CD4-positive, alpha-beta T cell (primary cell): ENCODE measurements at regions not wholly inside any gene's neighbourhood (a gene's known extent, or its start where the extent isn't known, plus 50 kb on each side); places are given as distances from the start of the nearest gene placed in this dataset.
"Not testable (repeated sequence)": the region's sequence is repeated elsewhere in the genome, so short reads cannot be mapped to it uniquely, and the experiment has no call there.

Experiments
- ATAC-seq: fragments of 200-7000 bp; cut with Tn5 transposase; one replicate; pipeline ENCODE4 v1.10.0; 2022; ENCODE audit warnings: mild to moderate bottlenecking; ENCODE audit not compliant: poor library complexity
- CTCF ChIA-PET: fragments of 350-600 bp; sonication (Branson Sonifier 250); formaldehyde crosslinking; loops from one replicate; lab custom pipeline; 2021; ENCODE audit warnings: antibody characterized with exemption, inconsistent platforms; lab: Charles Lee
- POLR2A ChIA-PET: fragments of 350-600 bp; sonication (Branson Sonifier 250); formaldehyde crosslinking; loops from one replicate; lab custom pipeline; 2021; ENCODE audit warnings: antibody characterized with exemption, inconsistent platforms; lab: Charles Lee
- DNase-seq, 14 experiments: peaks; one replicate each; pipeline ENCODE4 v3.0.0-alpha.2; 2013 to 2020; ENCODE audit warnings: mixed read lengths in 2 of 14
- H3K27ac ChIP-seq, 2 donors: one replicate each; pipeline versions ENCODE4 v1.5.1 to v1.7.0; 2013; ENCODE audit warnings: low read length in 2 of 2, low read depth in 1 of 2, mild to moderate bottlenecking in 1 of 2
- H3K27me3 ChIP-seq, 2 experiments: 1 replicate in 1 of 2; 2 replicates in 1 of 2; pipeline versions ENCODE4 v1.6.1 to v1.7.0; 2013; ENCODE audit warnings: low read length in 2 of 2, control low read depth in 1 of 2, mild to moderate bottlenecking in 1 of 2, moderate library complexity in 1 of 2; ENCODE audit not compliant: insufficient read depth in 2 of 2, control insufficient read depth in 1 of 2
- H3K36me3 ChIP-seq: one replicate; pipeline ENCODE4 v1.6.1; 2013; ENCODE audit warnings: low read length, control low read depth; ENCODE audit not compliant: insufficient read depth
- H3K4me1 ChIP-seq: one replicate; pipeline ENCODE4 v1.6.1; 2013; ENCODE audit warnings: low read length, control low read depth; ENCODE audit not compliant: insufficient read depth
- H3K4me3 ChIP-seq: one replicate; pipeline ENCODE4 v1.5.1; 2013; ENCODE audit warnings: mild to moderate bottlenecking, low read length, moderate library complexity
- H3K9me3 ChIP-seq, 2 experiments: 1 replicate in 1 of 2; 2 replicates in 1 of 2; pipeline versions ENCODE4 v1.6.1 to v1.7.0; 2013; ENCODE audit warnings: low read length in 2 of 2, mild to moderate bottlenecking in 2 of 2, control low read depth in 1 of 2, moderate library complexity in 1 of 2; ENCODE audit not compliant: control insufficient read depth in 1 of 2, insufficient read depth in 1 of 2
- H3K27ac Mint-ChIP-seq: one replicate; pipeline ENCODE4 v1.8.0; 2020; ENCODE audit warnings: mixed read lengths
- H3K27me3 Mint-ChIP-seq: one replicate; pipeline ENCODE4 v1.8.0; 2021; ENCODE audit warnings: mixed read lengths
- H3K36me3 Mint-ChIP-seq: one replicate; pipeline ENCODE4 v1.8.0; 2021; ENCODE audit warnings: low read depth, mixed read lengths
- H3K4me1 Mint-ChIP-seq: one replicate; pipeline ENCODE4 v1.8.0; 2021; ENCODE audit warnings: low read depth, mixed read lengths
- H3K4me3 Mint-ChIP-seq: one replicate; pipeline ENCODE4 v1.8.0; 2020; ENCODE audit warnings: mild to moderate bottlenecking, mixed read lengths
- H3K9me3 Mint-ChIP-seq: one replicate; pipeline ENCODE4 v1.8.0; 2020; ENCODE audit warnings: mixed read lengths
- CTCF ChIP-seq: fragments of 200-600 bp; IDR thresholded peaks from one replicate; pipeline ENCODE4 v1.8.0; 2022; ENCODE audit warnings: antibody characterized with exemption, mild to moderate bottlenecking
- intact Hi-C, 2 experiments: fragments of 100-400 bp; cut with DNase I in 1 of 2; cut with micrococcal nuclease in 1 of 2; formaldehyde crosslinking; loops; one replicate each; pipeline versions ENCODE4 v1.15.1 to v1.9.0; 2023 to 2025; cut with DNase I, micrococcal nuclease

GRCh38 chr4:124121461-124121971 lies 591.0 kb downstream of the ANKRD50 start:
- Mint-ChIP-seq H3K9me3 (peaks cover 2% of the 10 kb centered on the region), H3K4me3 (no peak overlapping the region), H3K27me3 (no peaks in the 10 kb centered on the region), H3K27ac (no peak overlapping the region), H3K4me1 (no peaks in the 10 kb centered on the region), H3K36me3 (no peaks in the 10 kb centered on the region)
- H3K36me3 ChIP-seq = no peaks in the 10 kb centered on the region
- H3K4me1 ChIP-seq = no peaks in the 10 kb centered on the region
- H3K4me3 ChIP-seq = no peak overlapping the region
- H3K27me3 ChIP-seq = no peaks in the 10 kb centered on the region
- no peak for ATAC-seq
- intact Hi-C loops = no loop called here
- H3K27ac ChIP-seq = no peak overlapping the region
- CTCF ChIA-PET = no interaction called here
- TF ChIP-seq CTCF = no peak
- POLR2A ChIA-PET = no interaction called here
- H3K9me3 ChIP-seq = no peaks in the 10 kb centered on the region
- DNase-seq = no peak

- no peak overlapping the region for H3K4me3 ChIP-seq
- no peak overlapping the region for H3K27ac ChIP-seq
- H3K27me3 Mint-ChIP-seq = no peaks in the 10 kb centered on the region
- no peaks in the 10 kb centered on the region for H3K27me3 ChIP-seq
- intact Hi-C loops = no loop called here
- H3K36me3 ChIP-seq = no peaks in the 10 kb centered on the region
- H3K36me3 Mint-ChIP-seq = no peaks in the 10 kb centered on the region
- H3K9me3 Mint-ChIP-seq = peaks cover 2% of the 10 kb centered on the region
- no peaks in the 10 kb centered on the region for H3K4me1 Mint-ChIP-seq
- no peak overlapping the region for H3K27ac Mint-ChIP-seq
- no peaks in the 10 kb centered on the region for H3K4me1 ChIP-seq
- no peak overlapping the region for H3K4me3 Mint-ChIP-seq
- DNase-seq = no peak
- ChIA-PET POLR2A (interaction anchor here (0.6 kb wide), 1 partner anchor 134 kb away, joined by 3 read pairs; no protein-coding TSS in a partner anchor), CTCF (no interaction called here)
- H3K9me3 ChIP-seq = no peaks in the 10 kb centered on the region
- no peak for TF ChIP-seq CTCF
- ATAC-seq = no peak
These were observed 589.4 kb downstream of the ANKRD50 start for GRCh38 chr4:124123181-124123580.

- TF ChIP-seq CTCF = no peak
- H3K9me3 Mint-ChIP-seq = peaks cover 2% of the 10 kb centered on the region
- no peak overlapping the region for H3K27ac Mint-ChIP-seq
- ATAC-seq (no peak), DNase-seq (no peak)
- Histone ChIP-seq H3K27me3 (no peaks in the 10 kb centered on the region), H3K36me3 (no peaks in the 10 kb centered on the region), H3K4me1 (no peaks in the 10 kb centered on the region), H3K9me3 (no peaks in the 10 kb centered on the region), H3K27ac (no peak overlapping the region), H3K4me3 (no peak overlapping the region)
- CTCF ChIA-PET = no interaction called here
- POLR2A ChIA-PET = interaction anchor here (0.6 kb wide), 1 partner anchor 134 kb away, joined by 3 read pairs; no protein-coding TSS in a partner anchor
- intact Hi-C loops = no loop called here
- H3K27me3 Mint-ChIP-seq = no peaks in the 10 kb centered on the region
- no peak overlapping the region for H3K4me3 Mint-ChIP-seq
- no peaks in the 10 kb centered on the region for H3K4me1 Mint-ChIP-seq
- no peaks in the 10 kb centered on the region for H3K36me3 Mint-ChIP-seq
These were observed 588.8 kb downstream of the ANKRD50 start for GRCh38 chr4:124123721-124124120.

- H3K9me3 ChIP-seq, H3K4me1 ChIP-seq, H3K27ac ChIP-seq, H3K27ac Mint-ChIP-seq, H3K36me3 Mint-ChIP-seq, H3K9me3 Mint-ChIP-seq, H3K4me3 Mint-ChIP-seq, ATAC-seq, H3K27me3 ChIP-seq, CTCF ChIA-PET, DNase-seq, H3K27me3 Mint-ChIP-seq, intact Hi-C loops, H3K4me1 Mint-ChIP-seq, H3K4me3 ChIP-seq, H3K36me3 ChIP-seq, POLR2A ChIA-PET: not testable (repeated sequence)
These were observed 581.2 kb downstream of the ANKRD50 start for GRCh38 chr4:124131324-124131723.
